Liver (tissue), 8 donors: ENCODE measurements at regions not wholly inside any gene's neighbourhood (a gene's known extent, or its start where the extent isn't known, plus 50 kb on each side); places are given as distances from the start of the nearest gene placed in this dataset.
A peak's percentile ranks its signal among the peaks of the same experiment; 100 is the strongest.

Experiments
- DNase-seq: peaks from one replicate; pipeline ENCODE4 v3.0.0-alpha.2; 2017; ENCODE audit warnings: low spot score
- H3K27ac ChIP-seq, 2 donors: one replicate each; pipeline ENCODE4 v1.7.0; 2013; ENCODE audit warnings: inconsistent platforms in 2 of 2, low read length in 2 of 2, control low read depth in 1 of 2, low read depth in 1 of 2, mild to moderate bottlenecking in 1 of 2
- H3K27me3 ChIP-seq, 4 donors: one replicate each; pipeline versions ENCODE4 v1.6.1 to v1.7.0; 2013; ENCODE audit warnings: low read length in 3 of 4, inconsistent platforms in 1 of 4, mild to moderate bottlenecking in 1 of 4, moderate library complexity in 1 of 4; ENCODE audit not compliant: control insufficient read depth in 4 of 4, insufficient read depth in 4 of 4
- H3K36me3 ChIP-seq, 4 donors: one replicate each; pipeline versions ENCODE4 v1.6.1 to v1.7.0; 2013; ENCODE audit warnings: low read length in 3 of 4, mild to moderate bottlenecking in 3 of 4, low read depth in 1 of 4, moderate library complexity in 1 of 4; ENCODE audit not compliant: control insufficient read depth in 4 of 4, insufficient read depth in 3 of 4
- H3K4me1 ChIP-seq, 4 donors: one replicate each; pipeline versions ENCODE4 v1.6.1 to v1.7.0; 2013; ENCODE audit warnings: low read length in 3 of 4, mild to moderate bottlenecking in 3 of 4, moderate library complexity in 1 of 4; ENCODE audit not compliant: control insufficient read depth in 4 of 4, insufficient read depth in 4 of 4
- H3K4me3 ChIP-seq, 3 donors: one replicate each; pipeline versions ENCODE4 v1.6.1 to v1.7.0; 2013; ENCODE audit warnings: low read length in 3 of 3, control low read depth in 1 of 3, low read depth in 1 of 3, mild to moderate bottlenecking in 1 of 3
- H3K9ac ChIP-seq, 2 donors: one replicate each; pipeline ENCODE4 v1.7.0; 2013; ENCODE audit warnings: low read length in 2 of 2, mild to moderate bottlenecking in 2 of 2, moderate library complexity in 2 of 2, control low read depth in 1 of 2, low read depth in 1 of 2
- H3K9me3 ChIP-seq, 4 donors: one replicate each; pipeline versions ENCODE4 v1.6.1 to v1.7.0; 2013; ENCODE audit warnings: low read length in 3 of 4; ENCODE audit not compliant: control insufficient read depth in 4 of 4
- ATF3 ChIP-seq: IDR thresholded peaks from 2 replicates; pipeline ENCODE4 v1.6.1; 2016; ENCODE audit warnings: antibody characterized with exemption
- CTCF ChIP-seq: fragments of 150-350 bp; IDR thresholded peaks from 2 replicates; pipeline ENCODE4 v1.5.1; 2017; ENCODE audit warnings: improper control_type of control experiment, low read depth, low read length; ENCODE audit not compliant: missing input control
- EGR1 ChIP-seq, 2 donors: IDR thresholded peaks; 2 replicates each; pipeline ENCODE4 v1.6.1; 2016 to 2018; ENCODE audit warnings: antibody characterized with exemption in 2 of 2, low read depth in 2 of 2
- FOXA1 ChIP-seq: IDR thresholded peaks from 2 replicates; pipeline ENCODE4 v1.6.1; 2016; ENCODE audit warnings: antibody characterized with exemption
- FOXA2 ChIP-seq: IDR thresholded peaks from 2 replicates; pipeline ENCODE4 v1.6.1; 2016; ENCODE audit warnings: antibody characterized with exemption
- GABPA ChIP-seq, 2 donors: IDR thresholded peaks in 1 of 2; conservative IDR thresholded peaks in 1 of 2; 2 replicates each; pipeline ENCODE4 v1.6.1; 2016; ENCODE audit warnings: antibody characterized with exemption in 2 of 2, mild to moderate bottlenecking in 1 of 2, moderate library complexity in 1 of 2
- HNF4A ChIP-seq, 2 donors: conservative IDR thresholded peaks; 2 replicates each; pipeline ENCODE4 v1.6.1; 2016; ENCODE audit warnings: antibody characterized with exemption in 2 of 2, mild to moderate bottlenecking in 2 of 2
- JUND ChIP-seq, 2 donors: IDR thresholded peaks; 2 replicates each; pipeline ENCODE4 v1.6.1; 2016; ENCODE audit warnings: antibody characterized with exemption in 2 of 2
- MAX ChIP-seq: IDR thresholded peaks from 2 replicates; pipeline ENCODE4 v1.6.1; 2016; ENCODE audit warnings: antibody characterized with exemption
- RAD21 ChIP-seq, 2 donors: IDR thresholded peaks; 2 replicates each; pipeline ENCODE4 v1.6.1; 2016; ENCODE audit warnings: antibody characterized with exemption in 2 of 2, mild to moderate bottlenecking in 2 of 2
- REST ChIP-seq: IDR thresholded peaks from 2 replicates; pipeline ENCODE4 v1.6.1; 2016; ENCODE audit warnings: antibody characterized with exemption, mild to moderate bottlenecking
- RXRA ChIP-seq, 2 donors: IDR thresholded peaks; 2 replicates each; pipeline ENCODE4 v1.6.1; 2017 to 2018; ENCODE audit warnings: antibody characterized with exemption in 2 of 2, mild to moderate bottlenecking in 1 of 2
- SP1 ChIP-seq: IDR thresholded peaks from 2 replicates; pipeline ENCODE4 v1.6.1; 2018; ENCODE audit warnings: antibody characterized with exemption, mild to moderate bottlenecking
- TAF1 ChIP-seq: conservative IDR thresholded peaks from 2 replicates; pipeline ENCODE4 v1.6.1; 2016; ENCODE audit warnings: antibody characterized with exemption, mild to moderate bottlenecking
- YY1 ChIP-seq: IDR thresholded peaks from 2 replicates; pipeline ENCODE4 v1.6.1; 2016; ENCODE audit warnings: antibody characterized with exemption, mild to moderate bottlenecking
- WGBS: extraction: QIAGEN DNeasy Blood & Tissue Kit; methylation state at CpG from one replicate; pipeline ENCODE4 v1.1.7; 2013; 5-methylcytosine and 5-hydroxymethylcytosine counted together
- donor health status: healthy.
- donor health status: healthy.
- donor health status: healthy.
- donor health status: healthy.
- donor health status: healthy.

GRCh38 chr6:108791700-108792099 lies 56.5 kb upstream of the ARMC2 start:
- TF ChIP-seq EGR1 (IDR thresholded peaks at IDR 0.05; ENCODE audit: low read depth in 2 of 2): no peak
- no peak for TF ChIP-seq CTCF
- DNase-seq: no peak

GRCh38 chr6:108793516-108794251 lies 54.5 kb upstream of the ARMC2 start:
- Histone ChIP-seq H3K9ac (no peak overlapping the region), H3K27ac (peak overlapping the region; percentile 2 to 11), H3K9me3 (no peaks in the 10 kb centered on the region), H3K27me3 (no peaks in the 10 kb centered on the region), H3K4me1 (peaks cover 17 to 50% (median 47%) of the 10 kb centered on the region in 4 donors), H3K36me3 (no peaks in the 10 kb centered on the region), H3K4me3 (no peak overlapping the region)
- 58% methylated on average over 5 of the region's 5 CpGs for WGBS
- TF ChIP-seq SP1 (no peak), HNF4A (conservative IDR thresholded peaks at IDR 0.05) (peak; percentile 10 to 48), YY1 (no peak), GABPA (IDR thresholded peaks at IDR 0.05 in 1 of 2, conservative IDR thresholded peaks at IDR 0.05 in 1 of 2) (no peak), RAD21 (IDR thresholded peaks at IDR 0.05) (peak in 1 of 2 donors; percentile 23), JUND (IDR thresholded peaks at IDR 0.05) (peak in 1 of 2 donors; percentile 24), RXRA (IDR thresholded peaks at IDR 0.05) (peak; percentile 70 to 78), FOXA1 (peak; percentile 18), FOXA2 (peak; percentile 21), MAX (no peak)
- DNase-seq: no peak

More at GRCh38 chr6:108791700-108792099, 56.5 kb upstream of the ARMC2 start:
- no peak overlapping the region for H3K27ac ChIP-seq
- peaks cover 15 to 31% (median 30%) of the 10 kb centered on the region in 4 donors for H3K4me1 ChIP-seq
- H3K9me3 ChIP-seq: no peaks in the 10 kb centered on the region
- H3K27me3 ChIP-seq: no peaks in the 10 kb centered on the region
- no peak overlapping the region for H3K4me3 ChIP-seq
- no peaks in the 10 kb centered on the region for H3K36me3 ChIP-seq
- H3K9ac ChIP-seq: no peak overlapping the region

- H3K9ac ChIP-seq: no peak overlapping the region
- peak overlapping the region; percentile 2 to 22 for H3K27ac ChIP-seq
- no peaks in the 10 kb centered on the region for H3K27me3 ChIP-seq
- DNase-seq: no peak
- no peak overlapping the region for H3K4me3 ChIP-seq
- 42% methylated on average over 3 of the region's 3 CpGs for WGBS
- H3K4me1 ChIP-seq: peaks cover 17 to 52% (median 47%) of the 10 kb centered on the region in 4 donors
- no peaks in the 10 kb centered on the region for H3K36me3 ChIP-seq
- H3K9me3 ChIP-seq: no peaks in the 10 kb centered on the region
- TF ChIP-seq ATF3: no peak
- TF ChIP-seq MAX: peak; percentile 10
- TF ChIP-seq RAD21 (IDR thresholded peaks at IDR 0.05): peak; percentile 22 to 45
- no peak for TF ChIP-seq FOXA2
- TF ChIP-seq HNF4A (conservative IDR thresholded peaks at IDR 0.05): peak; percentile 84 to 94
- TF ChIP-seq EGR1 (IDR thresholded peaks at IDR 0.05; ENCODE audit: low read depth in 2 of 2): no peak
- no peak for TF ChIP-seq FOXA1
- TF ChIP-seq GABPA (IDR thresholded peaks at IDR 0.05 in 1 of 2, conservative IDR thresholded peaks at IDR 0.05 in 1 of 2): no peak
- no peak for TF ChIP-seq TAF1
- TF ChIP-seq JUND (IDR thresholded peaks at IDR 0.05): peak; percentile 15 to 38
- peak; percentile 64 to 86 for TF ChIP-seq RXRA (IDR thresholded peaks at IDR 0.05)
- TF ChIP-seq REST: no peak
- TF ChIP-seq SP1: peak; percentile 84
- TF ChIP-seq CTCF: no peak
These were observed 53.1 kb upstream of the ARMC2 start for GRCh38 chr6:108795122-108795521.
